Psoas muscle (tissue), 7 donors: ENCODE measurements at regions not wholly inside any gene's neighbourhood (a gene's known extent, or its start where the extent isn't known, plus 50 kb on each side); places are given as distances from the start of the nearest gene placed in this dataset.
A peak's percentile ranks its signal among the peaks of the same experiment; 100 is the strongest.

Source experiments
- ATAC-seq, 4 donors: fragments of 200-7000 bp; cut with Tn5 transposase; one replicate each; pipeline ENCODE4 v1.9.1; 2020; ENCODE audit warnings: moderate library complexity in 3 of 4, mild to moderate bottlenecking in 2 of 4
- DNase-seq, 2 donors: peaks; one replicate each; pipeline ENCODE4 v3.0.0-alpha.2; 2020
- H3K27ac ChIP-seq: fragments of 200-600 bp; one replicate; pipeline ENCODE4 v1.8.0; 2022
- H3K27me3 ChIP-seq, 3 donors: fragments of 200-600 bp in 1 of 3; one replicate each; pipeline versions ENCODE4 v1.6.1 to v1.8.0; 2013 to 2022; ENCODE audit warnings: low read length in 2 of 3, mild to moderate bottlenecking in 2 of 3, moderate library complexity in 1 of 3; ENCODE audit not compliant: insufficient read depth in 3 of 3
- H3K36me3 ChIP-seq, 2 donors: fragments of 200-600 bp in 1 of 2; one replicate each; pipeline versions ENCODE4 v1.6.1 to v1.8.0; 2013 to 2022; ENCODE audit warnings: low read depth in 1 of 2, mild to moderate bottlenecking in 1 of 2, moderate library complexity in 1 of 2; ENCODE audit not compliant: insufficient read depth in 1 of 2
- H3K4me1 ChIP-seq: fragments of 200-600 bp; one replicate; pipeline ENCODE4 v1.8.0; 2022
- H3K4me3 ChIP-seq: fragments of 200-600 bp; one replicate; pipeline ENCODE4 v1.8.0; 2022; ENCODE audit warnings: mild to moderate bottlenecking
- H3K9me3 ChIP-seq: fragments of 200-600 bp; one replicate; pipeline ENCODE4 v1.8.0; 2022
- CTCF ChIP-seq: fragments of 200-600 bp; IDR thresholded peaks from one replicate; pipeline ENCODE4 v1.8.0; 2022; ENCODE audit warnings: antibody characterized with exemption
- WGBS, 3 donors: extraction: QIAGEN DNeasy Blood & Tissue Kit; methylation state at CpG; one replicate each; pipeline versions ENCODE4 v1.1.6 to v1.1.7; 2013; 5-methylcytosine and 5-hydroxymethylcytosine counted together
- intact Hi-C, 2 donors: fragments of 100-400 bp; cut with DNase I; formaldehyde crosslinking; loops; one replicate each; pipeline versions ENCODE4 v1.11.0 to v1.14.2; 2022
- donor health status: healthy with polysubstance abuse.
- donor health status: DM: no; HTN: no; CAD: no; lungs with moderate emphysema.
- donor health status: Bipolar disorder and iron deficiency.
- donor health status: healthy.
- donor health status: DM: yes; HTN: yes; CAD: no.
- donor health status: DM: no; HTN: no; CAD: no.
- donor health status: DM: yes; HTN: yes; CAD: no.

- no peaks in the 10 kb centered on the region for H3K9me3 ChIP-seq
- no peaks in the 10 kb centered on the region for H3K36me3 ChIP-seq
- peaks cover 0 to 4% (median 0%) of the 10 kb centered on the region in 3 donors for H3K27me3 ChIP-seq
- TF ChIP-seq CTCF = no peak
- intact Hi-C loops = no loop called here
- DNase-seq = no peak
- ATAC-seq = no peak
- no peaks in the 10 kb centered on the region for H3K4me1 ChIP-seq
- no peak overlapping the region for H3K4me3 ChIP-seq
- WGBS, 3 donors = 70 to 77% (median 75%) methylated on average over 3 of the region's 3 CpGs
- no peak overlapping the region for H3K27ac ChIP-seq
These were observed 218.8 kb upstream of the CAMK1G start for GRCh38 chr1:209364716-209365115.

DNA sequence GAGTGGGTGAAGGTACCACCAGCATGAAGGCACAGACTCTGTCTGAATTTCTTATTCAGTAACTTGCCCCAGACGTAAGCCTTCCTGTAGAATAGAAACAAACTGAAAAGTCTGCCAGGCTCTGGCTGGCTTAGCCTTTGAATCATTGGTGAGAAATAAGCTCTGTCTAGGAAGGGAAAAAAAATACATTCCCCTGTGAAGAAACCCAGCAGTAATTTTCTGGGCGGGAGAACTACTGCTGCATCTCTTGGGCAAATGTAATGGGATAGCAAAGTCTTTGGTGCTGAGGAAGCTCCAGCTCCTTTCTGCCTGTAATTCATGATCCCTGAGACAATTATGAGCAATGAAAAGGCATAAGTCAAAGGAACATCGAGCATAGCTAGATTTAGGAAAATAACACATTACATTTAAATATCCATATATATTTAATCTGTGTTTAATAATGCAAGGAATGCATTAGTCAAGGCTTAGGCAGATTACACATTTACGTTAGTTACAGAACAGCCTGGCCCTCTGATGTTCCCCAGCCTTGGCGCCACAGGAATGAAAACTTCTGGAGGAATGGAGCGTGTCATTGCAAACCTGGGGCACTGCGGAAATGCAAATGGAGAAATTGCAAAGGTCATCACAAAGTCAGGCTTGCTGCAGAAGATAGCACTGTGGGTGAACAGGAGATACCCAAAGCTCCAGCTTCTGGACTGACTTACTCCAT is 216.3 kb upstream of the CAMK1G start:
- Histone ChIP-seq H3K4me1 (no peaks in the 10 kb centered on the region), H3K27ac (no peak overlapping the region), H3K9me3 (no peaks in the 10 kb centered on the region), H3K36me3 (no peaks in the 10 kb centered on the region), H3K27me3 (peaks cover 0 to 4% (median 0%) of the 10 kb centered on the region in 3 donors), H3K4me3 (no peak overlapping the region)
- no peak for TF ChIP-seq CTCF
- WGBS, 3 donors = 65 to 69% (median 65%) methylated on average over 7 of the region's 7 CpGs
- no peak for DNase-seq
- intact Hi-C loops = no loop called here
- ATAC-seq = no peak

DNA sequence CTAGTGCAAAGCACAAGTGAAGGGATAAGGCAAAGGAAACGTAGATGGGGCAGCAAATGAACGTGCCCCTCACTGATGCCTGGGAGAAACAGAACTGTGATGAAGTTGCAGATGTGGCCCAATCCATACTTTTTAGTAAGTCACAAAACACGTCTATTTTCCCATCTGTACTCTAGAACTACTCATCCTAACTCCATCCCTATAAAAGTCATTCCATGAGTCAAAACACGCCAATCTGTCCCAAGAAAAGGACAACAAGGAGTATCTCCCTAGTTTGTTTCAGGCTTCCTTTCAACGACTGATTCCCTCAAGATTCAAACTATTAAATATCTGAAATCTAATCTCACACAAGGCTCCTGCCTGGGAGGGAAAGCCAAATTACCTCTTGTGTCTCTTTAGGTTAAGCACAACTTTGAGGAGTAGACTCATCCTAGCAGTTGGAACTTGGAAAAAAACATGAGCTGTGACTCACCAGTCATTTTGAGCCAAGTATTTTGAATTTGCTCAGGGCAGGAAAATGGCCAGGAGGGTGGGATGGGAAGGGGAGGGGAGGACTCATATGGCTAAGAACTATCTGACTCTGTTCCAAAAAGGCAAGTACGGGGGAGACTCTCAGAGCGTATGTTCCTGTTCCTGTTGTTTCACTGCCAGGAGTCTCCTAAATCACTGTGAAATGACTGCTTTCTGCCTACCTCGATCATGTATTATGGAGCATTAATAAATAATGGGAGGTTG is 214.5 kb upstream of the CAMK1G start:
- DNase-seq = peak in 1 of 2 donors; percentile 23
- Histone ChIP-seq H3K9me3 (no peaks in the 10 kb centered on the region), H3K4me3 (no peak overlapping the region), H3K36me3 (no peaks in the 10 kb centered on the region), H3K27me3 (peaks cover 0 to 4% (median 0%) of the 10 kb centered on the region in 3 donors), H3K4me1 (no peaks in the 10 kb centered on the region), H3K27ac (no peak overlapping the region)
- peak in 1 of 4 donors; percentile 30 for ATAC-seq
- intact Hi-C loops = no loop called here
- no peak for TF ChIP-seq CTCF
- WGBS, 3 donors = 45 to 47% (median 45%) methylated on average over 8 of the region's 8 CpGs

GRCh38 chr1:209370241-209370995 is 213.1 kb upstream of the CAMK1G start:
- intact Hi-C loops = no loop called here
- Histone ChIP-seq H3K36me3 (no peaks in the 10 kb centered on the region), H3K4me1 (no peaks in the 10 kb centered on the region), H3K4me3 (no peak overlapping the region), H3K27me3 (no peaks in the 10 kb centered on the region), H3K9me3 (no peaks in the 10 kb centered on the region), H3K27ac (no peak overlapping the region)
- no peak for DNase-seq
- no peak for TF ChIP-seq CTCF
- no peak for ATAC-seq
- 88 to 89% (median 88%) methylated on average over 6 of the region's 6 CpGs for WGBS, 3 donors
